GM18867 (cell line): ENCODE measurements at regions not wholly inside any gene's neighbourhood (a gene's known extent, or its start where the extent isn't known, plus 50 kb on each side); places are given as distances from the start of the nearest gene placed in this dataset.

Experiments
- ATAC-seq: cut with Tn5 transposase; IDR thresholded peaks from one replicate; pipeline ENCODE4 v1.9.1; 2021; ENCODE audit warnings: mild to moderate bottlenecking, moderate library complexity; ENCODE audit not compliant: unreplicated experiment

DNA sequence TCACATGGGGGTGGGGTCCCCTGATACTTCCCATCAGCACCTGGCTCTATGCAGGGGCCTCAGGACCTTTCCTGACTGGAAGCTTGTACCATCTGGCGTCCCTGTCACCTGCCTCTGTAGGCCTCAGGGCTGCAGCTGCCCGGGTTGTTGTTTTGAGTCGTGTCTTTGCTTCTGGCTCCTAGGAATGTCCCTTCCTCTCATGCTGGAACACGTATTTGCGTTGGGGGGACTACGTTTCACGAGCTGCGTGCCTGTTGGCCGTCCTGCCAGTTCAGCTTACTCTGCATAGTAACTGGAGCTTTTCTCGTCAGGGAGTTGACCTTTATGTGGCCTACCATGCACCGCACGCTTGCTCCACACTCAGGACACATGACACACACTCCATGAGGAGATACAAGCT is 54.9 kb upstream of the IRX4 start:
- ATAC-seq = no peak

DNA sequence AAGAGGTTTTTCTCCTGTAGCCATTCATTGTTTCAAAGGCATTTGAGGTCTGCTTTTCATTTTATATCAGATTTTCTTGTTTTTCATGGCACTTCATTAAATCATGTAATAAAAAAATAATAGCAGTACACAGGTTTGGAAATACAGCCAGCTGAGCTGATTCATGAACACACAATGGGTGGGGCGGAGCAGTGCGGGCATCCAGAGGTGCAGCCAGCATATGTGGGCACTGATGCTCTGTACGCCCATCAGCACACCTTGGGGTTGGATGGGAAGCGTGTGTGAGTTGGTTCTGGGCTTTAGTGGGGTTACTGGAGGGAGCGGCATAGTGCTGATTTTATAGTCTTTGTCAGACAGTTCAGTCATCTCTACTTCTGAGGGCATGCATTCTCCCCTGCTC is 54.2 kb upstream of the IRX4 start:
- no peak for ATAC-seq

DNA sequence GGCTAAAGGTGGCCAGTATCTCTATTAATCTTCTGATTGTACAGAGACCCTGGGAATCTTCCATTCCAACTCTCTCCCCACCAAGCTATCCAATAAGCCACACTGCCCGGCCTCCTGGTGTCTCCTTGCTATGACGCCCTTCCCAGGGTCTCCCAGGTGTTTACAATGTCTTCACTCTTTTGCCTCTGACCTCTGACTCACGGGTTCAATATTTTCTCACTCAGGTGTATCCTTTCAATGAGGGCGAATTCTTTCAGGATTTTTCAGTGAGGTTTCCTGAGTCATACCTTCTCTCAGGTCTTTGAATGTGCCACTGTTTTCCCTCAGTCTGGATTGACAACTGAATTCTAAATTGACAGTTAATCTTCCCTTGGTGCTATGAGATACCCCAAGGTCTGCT is 53.7 kb upstream of the IRX4 start:
- no peak for ATAC-seq

DNA sequence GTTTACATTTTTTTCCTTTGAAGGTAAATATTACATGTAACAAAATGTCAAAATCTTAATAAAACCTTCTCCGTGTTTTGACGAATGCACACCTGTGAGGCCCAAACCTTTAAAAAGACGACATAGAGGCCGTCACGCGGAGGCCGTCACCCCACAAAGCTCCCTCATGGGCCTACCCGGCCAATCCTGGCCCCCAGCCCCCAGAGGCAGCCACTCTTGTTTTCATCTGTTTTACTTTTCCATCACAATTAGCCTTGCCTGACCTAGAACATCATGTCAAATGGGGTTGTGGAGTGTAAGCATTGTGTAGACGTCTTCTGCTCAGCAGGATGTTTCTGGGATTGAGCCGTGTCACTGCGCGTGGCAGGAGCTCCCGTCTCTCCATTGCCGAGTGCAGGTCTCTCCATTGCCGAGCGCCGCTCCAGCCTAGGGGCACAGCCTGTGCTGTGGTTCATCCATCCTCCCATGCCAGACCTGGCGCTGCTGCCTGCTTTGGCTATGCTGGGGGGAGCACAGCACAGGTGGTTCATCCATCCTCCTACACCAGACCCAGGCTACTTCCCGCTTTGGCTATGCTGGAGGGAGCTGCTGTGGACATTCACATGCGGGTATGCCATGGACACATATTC is 52.2 kb upstream of the IRX4 start:
- ATAC-seq = no peak

DNA sequence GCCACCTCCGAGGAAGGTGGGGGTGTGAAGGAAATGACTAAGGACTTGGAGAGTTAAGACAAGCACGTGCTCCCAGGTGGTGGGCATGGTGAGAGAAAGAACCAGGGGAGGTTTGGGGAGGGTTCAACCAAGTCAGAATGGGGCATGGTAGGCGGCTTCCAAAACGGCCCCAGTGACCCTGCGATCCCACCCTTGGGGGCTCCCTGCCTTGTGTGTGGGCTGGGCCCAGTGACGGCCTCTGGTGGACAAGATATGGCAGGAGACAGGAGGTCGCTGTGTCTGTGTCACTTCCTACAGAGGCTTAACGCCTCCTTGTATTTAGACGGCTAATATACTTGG is 51.3 kb upstream of the IRX4 start:
- ATAC-seq = no peak

DNA sequence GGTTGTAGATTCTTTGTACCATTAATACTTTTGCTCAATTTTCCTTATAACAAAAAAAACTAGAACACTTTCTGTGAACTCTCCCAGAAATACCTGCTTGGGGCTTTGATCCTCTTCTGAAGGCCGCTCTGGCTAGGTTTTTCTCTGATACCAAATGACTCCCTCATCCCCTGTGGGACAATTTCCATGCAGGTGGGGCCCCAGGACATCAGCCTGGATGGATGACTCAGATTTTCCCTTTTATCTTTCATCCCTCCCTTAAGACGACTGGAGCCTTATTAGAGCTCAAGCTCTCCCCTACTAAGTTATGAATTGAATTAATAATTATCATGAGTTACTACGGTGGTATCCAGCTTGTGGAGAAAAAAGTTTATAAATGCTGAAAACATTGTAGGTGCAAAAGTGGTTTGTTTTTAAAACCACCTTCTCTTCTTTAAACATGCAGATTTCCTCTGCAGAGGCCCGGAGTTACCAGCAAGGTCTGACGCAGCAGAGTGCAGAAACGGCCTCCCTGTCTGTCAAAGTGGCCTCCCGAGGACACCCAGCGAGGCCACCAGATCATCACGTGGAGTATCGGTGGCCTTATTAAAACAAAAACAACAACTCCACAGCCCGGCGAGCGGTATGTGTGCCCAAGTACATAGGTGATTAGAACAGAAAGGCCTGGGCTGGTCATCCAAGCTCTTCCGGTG is 50.8 kb upstream of the IRX4 start:
- ATAC-seq = no peak
